ENCODE measurements at regions not wholly inside any gene's neighbourhood (a gene's known extent, or its start where the extent isn't known, plus 50 kb on each side); places are given as distances from the start of the nearest gene placed in this dataset.

DNA sequence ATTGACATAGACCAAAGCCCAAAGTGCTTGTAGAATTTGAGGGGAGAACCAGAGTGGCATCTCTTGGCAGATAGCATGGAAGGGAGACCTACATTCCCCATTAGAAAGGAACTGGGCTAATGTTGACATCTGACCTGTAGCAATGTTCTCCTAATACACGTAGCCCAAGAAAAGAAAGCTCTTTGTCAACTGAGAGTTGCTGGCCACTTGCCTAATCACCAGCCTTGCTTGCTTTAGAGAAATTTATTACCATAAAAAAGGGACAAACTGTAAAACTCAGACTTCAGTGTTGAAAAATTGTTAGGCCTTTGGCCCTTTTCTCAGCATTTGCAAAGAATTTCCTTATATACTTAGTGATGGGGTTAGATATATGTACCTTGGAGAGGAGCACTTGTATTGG lies 777.5 kb downstream of the MAFB start:
- DNase-seq (ENCODE audit: low spot score) = no peak

DNA sequence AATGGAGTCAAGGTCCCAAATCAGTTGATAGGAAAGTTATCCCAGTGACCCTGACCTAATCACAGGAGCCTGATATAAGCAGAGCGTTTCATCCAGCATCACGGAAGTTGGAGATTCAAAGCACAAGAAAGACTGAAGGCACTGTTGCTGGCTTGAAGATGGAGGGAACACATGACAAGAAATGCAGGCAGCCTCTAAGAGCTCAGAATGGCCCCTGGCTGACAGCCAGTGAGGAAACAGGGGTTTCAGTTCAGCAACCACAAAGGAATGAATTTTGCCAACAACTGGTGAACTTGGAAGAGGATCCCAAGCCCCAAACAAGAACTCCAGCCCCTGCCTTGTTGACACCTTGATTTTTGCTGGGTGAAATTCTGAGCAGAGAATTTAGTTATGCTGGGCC lies 778.5 kb downstream of the MAFB start:
- DNase-seq (ENCODE audit: low spot score) = peak; percentile 64

DNA sequence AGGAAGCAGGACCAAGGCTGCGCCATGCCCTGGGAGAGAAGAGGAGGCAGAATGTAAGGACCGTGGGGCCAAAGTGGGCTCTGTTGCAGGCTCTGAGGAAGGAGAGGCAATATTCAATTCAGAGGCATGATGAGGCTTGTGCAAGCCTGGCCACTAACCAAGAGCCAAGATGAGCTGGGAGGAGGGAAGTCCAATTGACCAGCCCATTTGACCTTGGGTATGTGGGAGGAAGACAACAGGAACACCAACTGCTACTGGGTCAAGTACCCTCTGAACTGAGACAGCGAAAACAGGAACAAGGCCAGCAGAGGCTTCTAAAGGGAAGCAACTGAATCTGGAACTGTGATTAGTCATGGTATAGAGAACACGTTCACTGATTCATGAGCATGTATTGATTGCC lies 779.6 kb downstream of the MAFB start:
- peak; percentile 84 for DNase-seq (ENCODE audit: low spot score)

DNA sequence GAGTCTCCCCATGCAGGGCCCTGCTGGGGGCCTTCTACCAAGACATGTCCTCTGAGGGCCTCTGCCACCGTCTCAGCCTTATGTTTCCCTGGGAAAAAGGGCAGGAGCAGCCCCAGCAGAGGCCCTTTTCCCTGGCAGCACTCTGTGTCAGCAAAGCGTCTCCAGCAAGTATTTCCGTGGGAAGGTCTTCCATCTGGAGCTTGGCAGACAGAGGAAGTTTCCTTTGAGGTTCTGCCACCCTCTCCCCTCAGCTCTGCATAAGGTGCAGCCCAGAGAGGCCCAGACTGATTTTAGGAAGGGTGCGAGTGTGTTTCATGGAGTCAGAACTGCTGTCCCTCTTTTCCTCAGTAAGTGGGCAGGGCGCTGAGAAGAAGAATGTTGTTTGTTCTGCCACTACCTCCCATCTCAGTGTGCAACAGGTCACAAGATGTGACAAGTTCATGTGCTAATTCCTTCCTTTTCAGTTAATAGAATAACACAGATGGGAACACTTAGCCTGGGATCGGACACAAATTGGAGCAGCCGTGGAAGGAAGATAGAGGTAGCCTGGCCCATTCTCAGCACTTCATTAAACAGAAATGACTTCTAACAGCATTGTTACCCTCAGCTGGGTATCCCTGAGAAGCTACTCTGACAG lies 784.4 kb downstream of the MAFB start:
- DNase-seq (ENCODE audit: low spot score) = no peak

DNA sequence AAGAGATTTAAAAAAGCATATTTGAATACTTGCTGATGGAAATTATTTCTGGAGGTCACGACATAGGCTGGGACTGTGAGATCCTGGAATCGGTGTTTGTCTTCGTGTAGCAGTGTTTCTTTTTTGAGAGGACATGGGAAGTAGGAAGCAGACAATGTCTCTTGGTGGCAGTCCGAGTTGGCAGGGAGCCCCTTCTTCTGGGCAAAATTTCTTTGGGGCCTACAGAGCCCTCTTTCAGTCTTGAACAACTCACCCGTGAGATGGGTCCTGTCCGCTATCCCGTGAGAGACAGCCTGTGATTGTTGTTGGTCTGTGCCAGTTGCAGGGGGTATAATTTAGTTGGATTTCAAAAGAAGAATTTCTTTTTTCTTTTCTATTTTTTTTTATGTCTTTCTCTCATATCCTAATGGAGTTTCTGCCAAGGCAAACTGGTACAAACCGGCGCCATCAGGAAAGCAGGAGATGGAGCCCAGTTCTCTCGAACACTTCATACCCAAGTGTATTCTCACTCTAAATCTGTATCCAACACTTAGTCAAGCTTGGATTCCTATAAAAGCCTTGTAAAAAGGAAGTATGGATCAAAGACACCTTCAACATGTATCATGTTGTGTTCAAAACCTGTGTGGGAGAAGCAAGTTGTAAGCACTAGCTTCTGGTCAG lies 785.1 kb downstream of the MAFB start:
- DNase-seq (ENCODE audit: low spot score) = peak; percentile 22

DNA sequence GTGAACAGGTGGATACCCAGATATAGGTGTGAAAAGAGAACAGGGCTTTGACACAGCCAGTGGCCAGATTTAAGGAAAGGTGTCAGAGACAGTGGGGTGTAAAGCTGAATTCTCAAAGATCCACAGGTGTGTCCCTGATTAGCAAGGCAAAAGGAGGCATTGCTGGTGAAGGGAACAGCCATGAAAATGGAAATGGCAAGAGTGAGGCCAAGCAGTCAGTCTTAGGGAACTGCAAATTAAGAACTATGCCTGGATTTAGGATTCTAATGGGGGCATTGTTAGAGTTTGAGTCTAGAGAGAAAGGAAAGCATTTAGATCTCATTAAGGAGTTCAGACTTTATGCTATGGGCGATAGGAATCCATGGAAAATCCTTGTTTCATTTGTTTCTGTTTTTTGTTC lies 789.2 kb downstream of the MAFB start:
- no peak for DNase-seq (ENCODE audit: low spot score)

DNA sequence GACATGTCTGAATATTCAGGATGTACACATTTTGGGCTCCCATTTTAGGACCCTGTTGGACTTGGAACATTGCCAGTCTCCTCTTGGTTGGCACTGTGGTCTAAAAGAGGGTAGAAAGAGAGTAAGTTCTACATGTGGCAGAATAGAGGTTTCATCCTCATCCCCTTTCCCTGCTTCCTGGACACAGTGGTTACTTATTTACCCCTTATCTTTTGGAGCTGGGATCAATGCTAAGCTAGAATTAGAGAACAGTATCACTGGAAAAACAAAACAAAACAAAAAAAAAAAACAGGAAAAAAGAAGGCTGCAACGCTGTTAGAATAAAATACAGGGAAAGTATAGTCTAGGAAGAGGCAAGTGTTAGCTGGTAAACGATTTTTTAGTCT lies 790.6 kb downstream of the MAFB start:
- DNase-seq (ENCODE audit: low spot score) = no peak

DNA sequence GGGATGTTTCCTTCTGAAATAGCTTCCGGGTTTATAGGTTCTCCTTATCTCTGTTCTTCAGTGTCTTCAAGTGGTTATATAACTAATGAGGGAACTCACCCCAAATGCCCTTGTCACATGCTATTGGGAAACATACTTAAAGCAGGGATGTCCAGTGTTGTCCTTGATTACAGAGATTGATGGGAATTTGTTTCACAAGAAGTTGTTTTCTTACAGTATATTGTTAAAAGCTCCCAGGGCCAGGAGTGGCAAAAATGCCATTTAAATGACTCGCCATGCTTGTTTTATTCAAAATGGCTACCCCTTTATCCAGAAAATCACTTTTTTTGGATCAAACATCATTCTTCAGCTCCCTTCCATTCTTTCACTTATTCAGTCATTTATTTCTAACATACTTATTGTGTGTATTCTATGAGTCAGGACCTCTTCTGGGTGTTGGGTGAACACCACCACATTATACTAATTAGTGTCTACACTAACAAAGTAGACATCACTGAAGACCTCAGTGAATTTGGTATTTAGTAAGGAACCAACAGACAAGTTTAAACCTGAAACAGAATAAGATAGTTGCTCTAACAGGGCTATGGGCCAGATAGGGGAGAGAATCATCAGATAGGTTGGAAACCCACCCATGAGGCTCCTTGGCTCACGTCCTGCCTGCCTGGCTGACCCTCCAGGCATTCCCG lies 791.1 kb downstream of the MAFB start:
- DNase-seq (ENCODE audit: low spot score) = no peak

DNA sequence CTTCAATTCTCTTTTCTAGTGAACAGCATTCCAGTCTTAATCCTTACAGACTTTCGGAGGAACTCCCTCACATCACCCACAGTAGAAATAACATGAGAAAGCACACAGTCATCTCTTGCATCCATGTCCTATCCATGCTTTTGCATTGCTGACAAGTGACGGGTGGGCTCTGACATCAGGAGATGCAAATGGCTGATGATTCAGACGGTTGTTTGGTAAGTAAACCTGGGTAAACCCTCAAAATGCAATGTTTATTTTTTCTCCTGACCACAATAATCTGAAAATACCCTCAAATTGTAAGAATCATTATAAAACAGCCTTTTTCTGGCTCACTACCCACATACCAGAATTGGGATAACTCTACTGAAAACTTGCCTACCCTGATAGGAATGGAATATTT lies 792.0 kb downstream of the MAFB start:
- DNase-seq (ENCODE audit: low spot score) = no peak

DNA sequence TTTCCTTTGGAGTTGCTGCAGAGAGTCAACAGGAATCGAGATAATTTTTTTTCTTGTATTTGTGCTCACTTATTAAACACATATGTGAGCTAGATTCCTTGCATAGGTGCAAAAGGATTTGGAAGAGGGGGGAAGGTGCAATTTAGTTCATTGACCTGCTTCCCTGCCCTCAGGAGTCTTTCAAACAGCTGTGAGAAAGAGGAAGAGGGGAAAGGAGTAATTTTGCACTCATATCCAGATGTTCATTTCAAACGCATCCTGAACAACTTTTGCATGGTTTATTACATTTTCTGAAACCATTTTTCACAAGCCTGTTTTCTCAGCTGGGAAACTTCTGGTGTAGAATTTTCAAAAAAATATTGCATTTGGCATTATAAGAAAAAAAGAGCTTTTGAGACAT lies 795.0 kb downstream of the MAFB start:
- no peak for DNase-seq (ENCODE audit: low spot score)

DNA sequence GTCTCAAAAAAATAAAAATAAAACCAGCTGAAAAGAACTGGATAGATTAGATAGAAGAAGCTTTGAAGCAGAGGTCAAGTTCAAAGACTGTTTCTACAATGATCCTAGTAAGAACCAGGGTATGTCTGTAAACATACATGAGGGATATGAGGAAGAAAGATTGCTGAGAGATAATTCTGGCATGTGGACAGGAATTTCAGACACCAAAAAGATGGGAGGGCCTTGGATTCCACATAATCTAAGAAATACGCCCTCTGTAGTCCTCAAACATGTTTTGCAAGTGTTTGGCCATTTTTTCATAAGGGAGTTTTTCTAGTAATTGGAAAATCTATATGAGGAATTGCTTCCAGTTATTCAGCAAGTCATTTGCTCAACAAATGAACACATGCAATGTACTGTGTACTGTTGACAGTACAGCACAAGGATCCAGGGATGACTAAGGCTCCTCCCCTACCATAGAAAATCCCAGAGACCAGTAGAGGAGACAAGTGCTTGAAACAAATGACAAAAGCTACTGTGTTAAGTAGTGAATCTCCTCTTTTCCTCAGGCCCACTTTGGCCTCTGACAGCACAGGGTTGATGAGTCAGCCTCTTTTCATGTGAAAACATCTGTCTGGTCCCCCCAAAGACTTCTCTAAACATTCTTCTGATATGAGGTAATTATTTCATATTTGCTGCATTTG lies 795.9 kb downstream of the MAFB start:
- no peak for DNase-seq (ENCODE audit: low spot score)

DNA sequence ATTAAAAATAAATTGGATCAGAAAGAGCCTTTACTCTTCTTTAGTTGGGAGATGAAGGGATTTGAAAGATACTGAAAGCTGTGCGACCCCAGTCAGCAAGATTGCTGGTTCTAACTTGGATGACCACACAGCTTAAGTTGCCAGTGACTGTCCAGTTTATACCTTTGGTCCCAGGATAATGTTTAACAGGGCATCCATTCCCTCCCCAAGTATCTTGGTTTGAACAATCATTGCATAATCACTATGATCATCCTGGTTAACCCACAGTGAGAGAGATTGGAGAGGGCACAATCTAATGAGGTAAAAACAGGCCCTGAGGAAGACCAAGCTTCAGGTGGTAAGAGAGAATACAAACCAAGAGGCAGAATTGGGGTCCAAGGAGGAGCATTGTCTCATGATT lies 798.3 kb downstream of the MAFB start:
- no peak for DNase-seq (ENCODE audit: low spot score)

DNA sequence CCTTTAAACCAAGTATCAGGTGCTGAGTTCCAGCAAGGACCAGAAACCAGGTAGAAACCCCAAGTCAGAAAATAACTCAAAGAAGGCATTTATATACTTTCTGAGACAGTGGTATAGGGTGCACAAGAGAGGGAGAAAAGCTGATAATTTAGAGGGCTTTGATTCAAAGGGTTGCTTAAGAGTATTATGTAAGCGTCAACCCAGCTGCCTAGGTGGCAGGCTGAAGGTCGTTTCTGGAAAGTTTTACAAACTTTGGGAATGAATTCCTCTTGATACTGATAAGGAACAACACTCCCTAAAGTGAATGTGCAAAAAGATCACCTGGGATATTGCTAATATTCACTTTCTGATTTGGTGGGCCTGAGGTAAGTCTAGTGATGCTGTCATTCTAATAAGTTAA lies 800.7 kb downstream of the MAFB start:
- DNase-seq (ENCODE audit: low spot score) = no peak

DNA sequence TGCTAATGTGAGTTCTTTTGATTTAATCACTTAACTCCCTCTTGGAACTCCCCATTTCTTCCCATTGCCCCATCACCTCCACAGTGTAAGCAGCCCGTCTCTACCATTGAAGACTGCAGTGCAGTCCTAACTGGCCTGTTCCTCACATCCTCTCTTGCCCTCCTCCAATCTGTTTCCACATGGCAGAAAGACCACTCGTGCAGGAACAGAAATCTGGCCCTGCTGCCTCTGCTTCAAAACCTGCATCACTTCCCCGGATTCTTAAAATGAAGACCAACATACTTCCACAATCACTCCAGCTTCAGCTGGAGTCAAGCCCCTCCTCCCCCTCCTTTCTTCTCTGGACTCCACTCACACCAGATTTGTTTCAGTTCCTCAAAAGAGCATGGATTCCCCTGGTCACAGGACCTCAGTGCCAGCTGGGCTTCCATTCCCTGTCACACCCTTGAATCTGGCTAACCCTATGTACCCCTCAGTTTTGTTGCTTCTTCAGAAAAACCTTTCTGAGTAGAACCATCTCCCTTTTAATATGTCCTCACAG lies 802.3 kb downstream of the MAFB start:
- DNase-seq (ENCODE audit: low spot score) = peak; percentile 72

DNA sequence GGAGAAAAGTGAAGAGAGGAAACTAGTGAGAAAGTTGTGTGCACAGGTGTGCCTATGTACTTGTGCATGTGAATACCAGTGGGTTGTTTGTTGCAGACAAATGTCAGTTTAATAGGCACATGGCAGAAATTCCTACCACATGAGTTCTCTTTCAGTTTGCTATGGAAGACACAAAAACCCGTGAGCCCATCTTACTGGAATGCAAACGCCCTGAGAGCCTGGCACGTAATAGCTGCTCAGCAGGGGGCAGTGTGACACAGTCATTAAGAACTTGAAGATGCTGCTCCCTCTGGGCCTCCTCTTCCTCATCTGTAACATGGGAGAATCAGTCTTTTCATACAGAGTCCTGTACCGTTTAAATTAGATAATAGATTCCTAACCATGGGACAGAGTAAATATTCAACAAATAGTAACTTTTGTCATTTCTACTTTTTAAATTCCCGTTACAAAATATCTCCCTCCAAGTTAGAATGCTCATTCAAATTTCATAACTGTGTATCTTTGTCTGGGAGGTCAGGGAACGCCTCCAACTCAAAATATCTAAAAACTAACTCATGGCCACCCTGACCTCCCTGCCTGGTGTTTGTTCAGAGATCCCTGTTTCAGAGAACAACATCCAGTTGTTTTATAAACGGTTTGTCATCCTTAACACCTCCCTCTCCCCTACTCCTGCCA lies 802.9 kb downstream of the MAFB start:
- DNase-seq (ENCODE audit: low spot score) = peak; percentile 67

DNA sequence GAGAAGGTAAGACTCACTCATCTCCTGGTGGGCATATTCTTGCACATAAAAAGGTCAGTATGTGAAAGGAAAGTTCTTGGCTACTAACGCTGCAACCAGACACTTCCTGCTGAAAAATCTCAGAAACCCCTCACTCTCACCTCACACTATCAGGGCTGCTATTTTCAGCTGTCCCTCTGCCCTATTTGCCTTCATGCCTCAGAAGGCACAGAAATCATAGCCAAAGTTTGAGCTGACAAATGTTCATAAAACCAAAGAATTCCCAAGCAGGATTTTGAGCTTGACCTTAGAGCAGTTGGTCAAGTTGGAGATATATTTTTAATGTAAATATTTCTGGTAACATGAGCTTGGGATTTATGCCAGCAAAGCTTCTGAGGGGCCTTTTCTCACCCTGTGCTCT lies 806.2 kb downstream of the MAFB start:
- DNase-seq (ENCODE audit: low spot score) = no peak

DNA sequence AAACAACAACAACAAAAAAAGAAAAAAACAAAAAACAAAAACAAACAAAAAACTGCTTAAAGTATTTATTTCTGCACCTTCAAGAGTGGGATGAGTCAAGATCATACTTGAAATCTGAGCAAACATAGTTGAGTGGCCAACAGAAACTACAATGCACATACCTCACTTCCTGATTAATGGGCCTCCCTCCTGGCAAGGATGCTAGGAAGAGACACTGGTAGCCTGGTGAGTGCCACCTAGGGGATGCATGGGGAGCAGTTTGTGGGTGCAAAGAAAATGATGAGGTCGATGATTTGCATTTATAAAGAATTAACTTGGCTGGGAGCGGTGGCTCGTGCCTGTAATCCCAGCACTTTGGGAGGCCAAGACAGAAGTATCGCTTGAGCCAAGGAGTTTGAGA lies 808.1 kb downstream of the MAFB start:
- no peak for DNase-seq (ENCODE audit: low spot score)

DNA sequence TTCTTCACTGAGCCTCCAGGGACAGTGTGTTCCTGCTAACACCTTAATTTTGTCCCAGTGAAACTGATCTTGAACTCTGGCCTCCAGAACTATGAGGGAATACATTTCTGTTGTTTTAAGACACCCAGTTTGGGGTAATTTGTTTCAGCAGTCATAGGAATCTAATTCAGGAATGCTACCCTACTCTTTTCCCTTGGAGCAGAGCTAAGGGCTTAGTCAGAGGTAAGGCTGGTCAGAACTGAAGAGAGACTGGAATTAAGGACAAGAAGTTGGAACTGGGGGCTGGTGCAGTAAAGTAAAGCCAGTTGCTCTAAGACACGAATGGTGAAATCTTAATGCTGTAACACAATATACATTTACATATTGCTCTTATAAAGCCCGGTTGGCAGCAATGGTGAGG lies 809.7 kb downstream of the MAFB start:
- DNase-seq (ENCODE audit: low spot score) = no peak

DNA sequence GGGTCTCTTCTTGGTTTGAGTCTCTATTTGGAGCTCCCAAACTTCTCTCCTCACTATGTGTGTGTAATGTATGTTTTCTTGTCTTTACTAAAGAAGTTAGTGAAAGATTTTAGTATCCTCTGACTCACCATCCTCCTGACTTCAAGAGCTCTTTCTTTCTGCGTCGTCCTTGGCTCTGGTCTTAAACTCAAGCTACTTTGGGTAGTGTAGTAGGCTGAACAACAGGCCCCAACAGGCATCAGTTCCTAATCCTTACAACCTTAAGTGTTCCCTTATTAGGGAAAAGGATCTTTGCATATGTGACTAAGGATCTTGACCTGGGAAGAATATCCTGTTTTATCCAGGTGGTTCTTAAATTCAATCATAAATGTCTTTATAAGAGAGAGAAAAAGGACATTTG lies 810.2 kb downstream of the MAFB start:
- DNase-seq (ENCODE audit: low spot score) = no peak

DNA sequence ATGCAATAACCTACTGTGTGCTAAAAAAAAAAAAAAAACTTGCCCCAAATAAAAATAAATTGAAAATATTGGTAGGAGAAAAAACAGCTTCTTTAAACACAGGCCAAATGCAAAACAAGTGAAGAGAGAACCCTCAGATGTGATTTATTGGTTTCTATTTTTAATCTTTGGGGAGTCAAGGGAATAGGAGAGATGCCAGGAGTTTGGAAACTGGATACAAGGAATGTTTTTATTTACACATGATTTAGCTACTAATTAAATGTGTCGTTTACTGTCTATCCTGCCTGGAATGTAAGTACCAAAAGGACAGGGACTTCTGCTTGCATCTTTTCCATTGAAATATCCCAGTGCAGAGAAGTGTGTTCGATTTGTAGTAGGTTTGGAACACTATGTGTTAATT lies 810.7 kb downstream of the MAFB start:
- no peak for DNase-seq (ENCODE audit: low spot score)

DNA sequence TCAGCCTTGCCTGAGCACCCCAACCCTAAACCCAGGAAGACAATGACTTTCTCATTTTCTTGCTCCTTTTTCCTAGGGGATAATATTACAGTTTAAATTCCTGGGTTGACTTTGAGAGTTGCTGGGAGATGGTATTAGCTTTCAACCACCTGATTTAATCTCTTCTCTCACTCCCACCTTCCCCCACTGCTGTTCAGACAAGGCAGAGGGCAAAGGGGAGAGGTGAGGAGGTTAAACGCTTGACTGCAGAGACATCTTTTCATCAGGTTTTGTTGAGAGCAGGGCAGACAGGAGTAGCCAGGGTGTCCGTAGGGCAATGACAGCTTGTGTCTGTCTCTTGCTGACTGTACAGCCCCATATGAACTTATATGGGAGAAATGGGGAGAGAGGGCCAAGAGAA lies 811.2 kb downstream of the MAFB start:
- DNase-seq (ENCODE audit: low spot score) = no peak

DNA sequence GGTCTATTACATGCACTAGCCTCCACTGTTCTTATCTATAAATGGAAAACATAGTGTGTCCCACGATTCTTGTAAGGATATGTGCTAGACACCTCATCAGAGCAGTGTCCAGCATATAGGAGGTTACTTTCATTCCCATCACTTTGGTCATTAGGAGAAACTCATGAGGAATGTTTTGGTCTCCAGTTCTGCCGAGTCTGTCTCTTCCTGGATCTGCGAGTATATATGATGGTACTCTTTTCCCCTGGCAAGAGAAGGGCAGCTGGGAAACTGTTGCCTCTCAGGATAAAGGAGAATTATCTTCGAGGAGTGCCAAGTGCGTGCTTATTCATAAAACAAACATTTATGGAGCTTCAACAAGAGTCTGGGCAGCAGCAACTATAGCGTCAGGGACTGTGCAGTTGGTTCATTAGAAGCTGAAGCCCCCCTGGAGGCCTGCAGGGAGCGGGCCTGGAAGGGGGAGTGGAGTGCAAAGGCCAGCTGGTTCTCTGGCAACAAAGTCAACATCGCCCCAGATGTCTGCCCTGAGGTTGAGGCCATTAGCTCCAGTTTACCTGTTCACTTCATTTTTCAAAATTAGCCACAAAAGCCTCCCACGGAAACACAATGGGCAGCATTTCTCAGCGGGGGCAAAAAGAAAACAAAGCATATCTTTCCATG lies 811.9 kb downstream of the MAFB start:
- no peak for DNase-seq (ENCODE audit: low spot score)
